Epithelial cell of esophagus (primary cell): ENCODE measurements at regions not wholly inside any gene's neighbourhood (a gene's known extent, or its start where the extent isn't known, plus 50 kb on each side); places are given as distances from the start of the nearest gene placed in this dataset.

Source experiments
- DNase-seq: peaks from one replicate; pipeline ENCODE4 v3.0.0; 2010; ENCODE audit warnings: low read depth
- H3K4me3 ChIP-seq: 2 replicates; pipeline ENCODE4 v1.5.1; 2011; ENCODE audit warnings: mild to moderate bottlenecking, low read length, control low read depth
- TF ChIP-seq, protein P1 (sequence below): IDR thresholded peaks from 2 replicates; pipeline ENCODE4 v1.5.1; 2011; ENCODE audit warnings: low read depth, mild to moderate bottlenecking, low read length, control low read depth, inconsistent platforms; ENCODE audit not compliant: insufficient read depth; ENCODE audit errors: missing control alignments

- TF ChIP-seq, protein P1, sequence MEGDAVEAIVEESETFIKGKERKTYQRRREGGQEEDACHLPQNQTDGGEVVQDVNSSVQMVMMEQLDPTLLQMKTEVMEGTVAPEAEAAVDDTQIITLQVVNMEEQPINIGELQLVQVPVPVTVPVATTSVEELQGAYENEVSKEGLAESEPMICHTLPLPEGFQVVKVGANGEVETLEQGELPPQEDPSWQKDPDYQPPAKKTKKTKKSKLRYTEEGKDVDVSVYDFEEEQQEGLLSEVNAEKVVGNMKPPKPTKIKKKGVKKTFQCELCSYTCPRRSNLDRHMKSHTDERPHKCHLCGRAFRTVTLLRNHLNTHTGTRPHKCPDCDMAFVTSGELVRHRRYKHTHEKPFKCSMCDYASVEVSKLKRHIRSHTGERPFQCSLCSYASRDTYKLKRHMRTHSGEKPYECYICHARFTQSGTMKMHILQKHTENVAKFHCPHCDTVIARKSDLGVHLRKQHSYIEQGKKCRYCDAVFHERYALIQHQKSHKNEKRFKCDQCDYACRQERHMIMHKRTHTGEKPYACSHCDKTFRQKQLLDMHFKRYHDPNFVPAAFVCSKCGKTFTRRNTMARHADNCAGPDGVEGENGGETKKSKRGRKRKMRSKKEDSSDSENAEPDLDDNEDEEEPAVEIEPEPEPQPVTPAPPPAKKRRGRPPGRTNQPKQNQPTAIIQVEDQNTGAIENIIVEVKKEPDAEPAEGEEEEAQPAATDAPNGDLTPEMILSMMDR: no peak
- H3K4me3 ChIP-seq: no peak overlapping the region
- DNase-seq: no peak
Observed at GRCh38 chr1:239436286-239436685, 49.9 kb downstream of the CHRM3 start.

- TF ChIP-seq, protein P1: no peak
- H3K4me3 ChIP-seq: no peak overlapping the region
- DNase-seq: no peak
Observed at GRCh38 chr1:239437822-239438221, 51.5 kb downstream of the CHRM3 start.

GRCh38 chr1:239438891-239439290 lies 52.5 kb downstream of the CHRM3 start:
- no peak overlapping the region for H3K4me3 ChIP-seq
- TF ChIP-seq, protein P1: no peak
- no peak for DNase-seq

DNA sequence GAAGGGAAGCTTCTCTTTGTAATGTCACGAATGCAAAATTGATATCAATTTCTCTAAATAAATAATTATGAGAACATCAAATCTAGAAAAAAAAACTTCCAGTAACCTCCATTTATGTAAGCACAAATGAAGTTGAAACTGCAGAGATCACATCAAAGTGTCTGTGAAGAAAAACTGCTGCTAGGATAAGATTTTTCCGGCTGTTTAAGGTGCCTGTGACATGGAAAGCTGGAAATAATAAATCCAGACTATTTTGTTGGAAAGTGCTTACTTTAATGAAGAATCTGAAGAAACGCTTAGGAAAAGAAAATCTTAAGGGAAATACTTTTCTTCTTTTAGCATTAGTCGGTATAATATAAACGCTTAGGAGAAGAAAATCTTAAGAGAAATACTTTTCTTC lies 57.0 kb downstream of the CHRM3 start:
- H3K4me3 ChIP-seq: no peak overlapping the region
- TF ChIP-seq, protein P1: no peak
- no peak for DNase-seq

- TF ChIP-seq, protein P1: no peak
- DNase-seq: no peak
- H3K4me3 ChIP-seq: no peak overlapping the region
Observed at GRCh38 chr1:239446611-239447010, 60.2 kb downstream of the CHRM3 start.

DNA sequence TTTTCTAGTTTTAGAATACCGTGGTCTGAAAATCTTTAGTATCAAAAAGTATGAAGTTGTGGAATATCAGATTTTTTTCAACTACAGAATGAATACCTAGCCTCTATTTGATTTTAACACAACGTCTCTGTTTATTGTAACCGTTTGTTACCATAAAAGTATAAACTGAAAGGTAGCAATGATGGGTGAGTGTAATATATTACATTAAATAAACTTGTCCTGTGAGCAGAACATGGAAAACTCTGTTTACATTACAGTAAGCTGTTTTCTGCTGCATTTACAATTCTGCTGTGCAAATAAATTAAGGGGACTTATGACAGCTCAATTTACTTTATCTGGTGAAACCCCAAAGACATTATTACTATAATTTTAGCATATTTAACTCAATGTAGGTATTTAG lies 62.5 kb downstream of the CHRM3 start:
- H3K4me3 ChIP-seq: no peak overlapping the region
- TF ChIP-seq, protein P1: no peak
- no peak for DNase-seq

- no peak overlapping the region for H3K4me3 ChIP-seq
- TF ChIP-seq, protein P1: no peak
- no peak for DNase-seq
Observed at GRCh38 chr1:239455743-239456142, 69.4 kb downstream of the CHRM3 start.
